H9 (cell line): ENCODE measurements at regions not wholly inside any gene's neighbourhood (a gene's known extent, or its start where the extent isn't known, plus 50 kb on each side); places are given as distances from the start of the nearest gene placed in this dataset.

Experiments
- DNase-seq: peaks from one replicate; pipeline ENCODE4 v3.0.0-alpha.2; 2017
- H2AFZ ChIP-seq: one replicate; pipeline ENCODE4 v1.6.1; 2013; ENCODE audit warnings: mild to moderate bottlenecking, low read length, control low read depth, moderate library complexity
- H2AK5ac ChIP-seq: 2 replicates; pipeline ENCODE4 v1.6.1; 2013; ENCODE audit warnings: low read length, control low read depth, mixed read lengths; ENCODE audit not compliant: insufficient read length
- H2BK120ac ChIP-seq: one replicate; pipeline ENCODE4 v1.6.1; 2013; ENCODE audit warnings: low read depth, mild to moderate bottlenecking, low read length, control low read depth, inconsistent platforms; ENCODE audit not compliant: poor library complexity, severe bottlenecking
- H2BK12ac ChIP-seq: 2 replicates; pipeline ENCODE4 v1.6.1; 2013; ENCODE audit warnings: low read length, control low read depth, mixed read lengths, low read depth; ENCODE audit not compliant: insufficient read length
- H2BK15ac ChIP-seq: 2 replicates; pipeline ENCODE4 v1.6.1; 2013; ENCODE audit warnings: low read depth, low read length, control low read depth
- H2BK20ac ChIP-seq: one replicate; pipeline ENCODE4 v1.6.1; 2013; ENCODE audit warnings: low read depth, mild to moderate bottlenecking, low read length, control low read depth, inconsistent platforms; ENCODE audit not compliant: poor library complexity, severe bottlenecking
- H2BK5ac ChIP-seq: 2 replicates; pipeline ENCODE4 v1.6.1; 2013; ENCODE audit warnings: low read length, control low read depth, mixed read lengths; ENCODE audit not compliant: insufficient read length
- H3K14ac ChIP-seq: 2 replicates; pipeline ENCODE4 v1.6.1; 2013; ENCODE audit warnings: low read length, control low read depth; ENCODE audit not compliant: insufficient read depth
- H3K18ac ChIP-seq: 2 replicates; pipeline ENCODE4 v1.6.1; 2013; ENCODE audit warnings: low read depth, mild to moderate bottlenecking, mixed read lengths, low read length, control low read depth; ENCODE audit not compliant: insufficient read length
- H3K23ac ChIP-seq: 2 replicates; pipeline ENCODE4 v1.6.1; 2013; ENCODE audit warnings: low read length, control low read depth, mixed read lengths, low read depth; ENCODE audit not compliant: insufficient read length
- H3K23me2 ChIP-seq: 2 replicates; pipeline ENCODE4 v1.6.1; 2013; ENCODE audit warnings: low read depth, mild to moderate bottlenecking, mixed read lengths, low read length, control low read depth; ENCODE audit not compliant: insufficient read length, poor library complexity, severe bottlenecking
- H3K27ac ChIP-seq: 2 replicates; pipeline ENCODE4 v1.5.1; 2013; ENCODE audit warnings: low read length, control low read depth, mixed read lengths, low read depth; ENCODE audit not compliant: insufficient read length
- H3K27me3 ChIP-seq: 2 replicates; pipeline ENCODE4 v1.6.1; 2013; ENCODE audit warnings: low read length, control low read depth, inconsistent platforms; ENCODE audit not compliant: insufficient read depth
- H3K4ac ChIP-seq: 2 replicates; pipeline ENCODE4 v1.6.1; 2013; ENCODE audit warnings: low read depth, mild to moderate bottlenecking, control low read depth, inconsistent platforms, low read length, moderate library complexity
- H3K4me1 ChIP-seq: 2 replicates; pipeline ENCODE4 v1.6.1; 2013; ENCODE audit warnings: low read length, control low read depth, inconsistent platforms; ENCODE audit not compliant: insufficient read depth
- H3K4me2 ChIP-seq: 2 replicates; pipeline ENCODE4 v1.6.1; 2013; ENCODE audit warnings: low read length, control low read depth, mixed read lengths; ENCODE audit not compliant: insufficient read length, insufficient read depth
- H3K56ac ChIP-seq: 2 replicates; pipeline ENCODE4 v1.6.1; 2013; ENCODE audit warnings: low read depth, mild to moderate bottlenecking, mixed read lengths, low read length, control low read depth; ENCODE audit not compliant: insufficient read length
- H3K79me1 ChIP-seq: 2 replicates; pipeline ENCODE4 v1.6.1; 2013; ENCODE audit warnings: low read depth, mild to moderate bottlenecking, moderate library complexity, low read length, control low read depth, inconsistent platforms; ENCODE audit not compliant: insufficient read depth, poor library complexity, severe bottlenecking
- H3K79me2 ChIP-seq: 2 replicates; pipeline ENCODE4 v1.6.1; 2013; ENCODE audit warnings: low read length, control low read depth, inconsistent platforms; ENCODE audit not compliant: insufficient read depth
- H3K9ac ChIP-seq: 2 replicates; pipeline ENCODE4 v1.6.1; 2013; ENCODE audit warnings: low read length, control low read depth, mixed read lengths; ENCODE audit not compliant: insufficient read length; ENCODE audit errors: extremely low read depth
- H3K9me3 ChIP-seq: one replicate; pipeline ENCODE4 v1.6.1; 2013; ENCODE audit warnings: low read depth, low read length, inconsistent platforms; ENCODE audit not compliant: control insufficient read depth
- H3T11ph ChIP-seq: one replicate; pipeline ENCODE4 v1.6.1; 2013; ENCODE audit warnings: mild to moderate bottlenecking, low read length, control low read depth, inconsistent platforms
- H4K20me1 ChIP-seq: one replicate; pipeline ENCODE4 v1.6.1; 2013; ENCODE audit not compliant: control insufficient read depth, insufficient read length, insufficient read depth
- H4K5ac ChIP-seq: 2 replicates; pipeline ENCODE4 v1.6.1; 2013; ENCODE audit warnings: low read depth, mild to moderate bottlenecking, mixed read lengths, low read length, control low read depth; ENCODE audit not compliant: insufficient read length
- H4K8ac ChIP-seq: replicated peaks from 2 replicates; pipeline ENCODE4 v1.6.1; 2013; ENCODE audit warnings: low read length, control low read depth, mixed read lengths, low read depth; ENCODE audit not compliant: insufficient read length
- H4K91ac ChIP-seq: 2 replicates; pipeline ENCODE4 v1.6.1; 2013; ENCODE audit warnings: low read depth, mild to moderate bottlenecking, moderate library complexity, mixed read lengths, low read length, control low read depth; ENCODE audit not compliant: insufficient read length
- H3K27ac Mint-ChIP-seq, 3 experiments: 2 replicates in 2 of 3; 3 replicates in 1 of 3; pipeline ENCODE4 v1.8.0; 2020 to 2021; ENCODE audit warnings: mixed read lengths in 3 of 3, mild to moderate bottlenecking in 1 of 3, moderate library complexity in 1 of 3
- H3K27me3 Mint-ChIP-seq: 2 replicates; pipeline ENCODE4 v1.8.0; 2021; ENCODE audit warnings: low read depth, mild to moderate bottlenecking, moderate library complexity, mixed read lengths
- H3K36me3 Mint-ChIP-seq, 3 experiments: 2 replicates in 2 of 3; 3 replicates in 1 of 3; pipeline ENCODE4 v1.8.0; 2020 to 2021; ENCODE audit warnings: low read depth in 3 of 3, mixed read lengths in 3 of 3; ENCODE audit not compliant: insufficient read depth in 1 of 3
- H3K4me1 Mint-ChIP-seq, 2 experiments: 2 replicates each; pipeline ENCODE4 v1.8.0; 2020; ENCODE audit warnings: mixed read lengths in 2 of 2
- H3K4me3 Mint-ChIP-seq, 2 experiments: 2 replicates in 1 of 2; 3 replicates in 1 of 2; pipeline ENCODE4 v1.8.0; 2020 to 2021; ENCODE audit warnings: mild to moderate bottlenecking in 2 of 2, mixed read lengths in 2 of 2, moderate library complexity in 1 of 2
- H3K9me3 Mint-ChIP-seq, 2 experiments: 2 replicates in 1 of 2; 3 replicates in 1 of 2; pipeline ENCODE4 v1.8.0; 2020; ENCODE audit warnings: mild to moderate bottlenecking in 2 of 2, mixed read lengths in 2 of 2, moderate library complexity in 1 of 2
- CTCF ChIP-seq: fragments of 200-600 bp; sonication (generic); conservative IDR thresholded peaks from 3 replicates; pipeline ENCODE4 v1.8.0; 2021; ENCODE audit warnings: antibody characterized with exemption, mild to moderate bottlenecking
- WGBS: extraction: QIAGEN DNeasy Blood & Tissue Kit; methylation state at CpG from one replicate; pipeline ENCODE4 v1.1.7; 2013; ENCODE audit warnings: missing lambda C conversion rate, low lambda C conversion rate, mixed read lengths; ENCODE audit not compliant: insufficient read length; ENCODE audit errors: extremely low coverage; 5-methylcytosine and 5-hydroxymethylcytosine counted together

GRCh38 chr4:159508917-159509500 lies 406.1 kb downstream of the RAPGEF2 start:
- H3K4me3 Mint-ChIP-seq: no peak overlapping the region
- no peaks in the 10 kb centered on the region for H3K23me2 ChIP-seq
- H3K14ac ChIP-seq: no peak overlapping the region
- H4K20me1 ChIP-seq: no peaks in the 10 kb centered on the region
- no peak overlapping the region for H2BK120ac ChIP-seq
- DNase-seq: no peak
- H2BK12ac ChIP-seq: no peak overlapping the region
- peak overlapping the region in 1 of 3 experiments; percentile 22; a peak in 1 of 7 replicates for H3K27ac Mint-ChIP-seq
- no peak overlapping the region for H3K27ac ChIP-seq
- H3K23ac ChIP-seq: no peak overlapping the region
- no peaks in the 10 kb centered on the region for H3K79me2 ChIP-seq
- no peak overlapping the region for H3T11ph ChIP-seq
- no peak overlapping the region for H2BK20ac ChIP-seq
- no CpG with 5 or more reads among the region's 6 CpGs for WGBS
- H3K9me3 ChIP-seq: no peaks in the 10 kb centered on the region
- H3K4ac ChIP-seq: no peak overlapping the region
- peaks cover 1% of the 10 kb centered on the region; the same call in 1 of the 2 replicates for H3K27me3 Mint-ChIP-seq
- no peak overlapping the region for H2BK15ac ChIP-seq
- no peaks in the 10 kb centered on the region; a peak in 1 of 7 replicates for H3K36me3 Mint-ChIP-seq
- no peak overlapping the region for H4K5ac ChIP-seq
- H3K56ac ChIP-seq: no peak overlapping the region
- H3K4me2 ChIP-seq: no peak overlapping the region
- H4K91ac ChIP-seq: no peak overlapping the region
- H4K8ac ChIP-seq: no peak overlapping the region
- no peaks in the 10 kb centered on the region for H3K79me1 ChIP-seq
- no peak overlapping the region for H3K18ac ChIP-seq
- H3K4me1 Mint-ChIP-seq: peaks cover 21 to 25% of the 10 kb centered on the region in 2 experiments
- no peak overlapping the region for H2BK5ac ChIP-seq
- no peak overlapping the region for H2AFZ ChIP-seq
- H3K9me3 Mint-ChIP-seq: peaks cover 0 to 3% of the 10 kb centered on the region in 2 experiments; a peak in 1 of 5 replicates
- no peaks in the 10 kb centered on the region; the same call in 1 of the 2 replicates for H3K4me1 ChIP-seq
- H3K27me3 ChIP-seq: no peaks in the 10 kb centered on the region
- no peak overlapping the region for H3K9ac ChIP-seq
- H2AK5ac ChIP-seq: no peak overlapping the region
- no peak for TF ChIP-seq CTCF
